Sigmoid colon (tissue), 6 donors: ENCODE measurements at regions not wholly inside any gene's neighbourhood (a gene's known extent, or its start where the extent isn't known, plus 50 kb on each side); places are given as distances from the start of the nearest gene placed in this dataset.

ENCODE experiments used
- DNase-seq: peaks from one replicate; pipeline ENCODE4 v3.0.0-alpha.2; 2019
- H3K27ac ChIP-seq, 4 donors: fragments of 200-600 bp; sonication (generic); one replicate each; pipeline ENCODE4 v1.5.1; 2016 to 2019; ENCODE audit warnings: mild to moderate bottlenecking in 1 of 4
- H3K27me3 ChIP-seq, 3 donors: fragments of 200-600 bp; sonication (generic); one replicate each; pipeline ENCODE4 v1.5.1; 2019; ENCODE audit warnings: mild to moderate bottlenecking in 1 of 3
- H3K36me3 ChIP-seq, 4 donors: fragments of 200-600 bp; sonication (generic); one replicate each; pipeline ENCODE4 v1.5.1; 2016 to 2019
- H3K4me1 ChIP-seq, 4 donors: fragments of 200-600 bp; sonication (generic); one replicate each; pipeline ENCODE4 v1.5.1; 2017 to 2019
- H3K4me3 ChIP-seq, 4 donors: fragments of 200-600 bp; sonication (generic); one replicate each; pipeline ENCODE4 v1.5.1; 2017 to 2019; ENCODE audit warnings: mild to moderate bottlenecking in 2 of 4, moderate library complexity in 1 of 4
- H3K9me3 ChIP-seq, 4 donors: fragments of 200-600 bp in 3 of 4; sonication (generic) in 3 of 4; one replicate each; pipeline versions ENCODE4 v1.5.1 to v1.6.1; 2013 to 2019
- CTCF ChIP-seq, 4 experiments: fragments of 450-650 bp in 3 of 4; fragments of 200-600 bp in 1 of 4; IDR thresholded peaks; one replicate each; pipeline ENCODE4 v1.5.1; 2016 to 2019; ENCODE audit warnings: antibody characterized with exemption in 4 of 4, mild to moderate bottlenecking in 3 of 4, moderate library complexity in 2 of 4
- EP300 ChIP-seq, 4 donors: sonication (generic); formaldehyde crosslinking; IDR thresholded peaks; one replicate each; pipeline ENCODE4 v1.6.1; 2017; ENCODE audit warnings: antibody characterized with exemption in 4 of 4
- POLR2A ChIP-seq, 2 donors: fragments of 450-650 bp; IDR thresholded peaks; one replicate each; pipeline ENCODE4 v1.6.1; 2016; ENCODE audit warnings: antibody characterized with exemption in 2 of 2, mild to moderate bottlenecking in 2 of 2, moderate library complexity in 2 of 2
- POLR2AphosphoS5 ChIP-seq, 4 donors: sonication (generic); formaldehyde crosslinking; IDR thresholded peaks; one replicate each; pipeline ENCODE4 v1.6.1; 2017; ENCODE audit warnings: antibody characterized with exemption in 4 of 4
- WGBS, 2 donors: extraction: QIAGEN DNeasy Blood & Tissue Kit; methylation state at CpG; one replicate each; pipeline ENCODE4 v1.1.7; 2013; 5-methylcytosine and 5-hydroxymethylcytosine counted together
- intact Hi-C: fragments of 100-400 bp; cut with DNase I; formaldehyde crosslinking; loops from one replicate; pipeline ENCODE4 v1.15.1; 2023
- donor health status: healthy with polysubstance abuse.
- donor health status: healthy.

DNA sequence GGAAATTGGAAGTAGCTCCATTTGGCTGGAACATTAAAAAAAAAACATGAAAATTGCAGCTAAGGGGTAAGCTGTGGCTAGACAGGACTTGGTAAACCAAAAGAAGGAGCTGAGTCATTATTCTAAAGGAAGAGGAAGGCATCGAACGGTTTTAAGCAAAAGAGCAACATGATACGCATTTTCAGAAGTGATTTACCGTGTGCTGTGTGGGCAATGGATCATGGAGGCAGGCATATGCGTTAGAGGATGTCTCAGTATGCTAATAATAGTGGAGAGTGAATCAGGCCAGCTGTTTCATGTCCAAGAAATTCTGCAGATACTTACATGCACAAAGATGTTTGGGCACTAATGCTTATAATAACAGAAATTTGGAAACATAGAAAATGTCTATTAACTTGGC, 409.1 kb upstream of the ATP11B start:
- Histone ChIP-seq H3K4me3 (no peak overlapping the region), H3K27me3 (no peaks in the 10 kb centered on the region), H3K4me1 (no peaks in the 10 kb centered on the region), H3K27ac (no peak overlapping the region), H3K9me3 (no peaks in the 10 kb centered on the region), H3K36me3 (no peaks in the 10 kb centered on the region)
- intact Hi-C loops: no loop called here
- TF ChIP-seq CTCF (IDR thresholded peaks at IDR 0.05): no peak
- TF ChIP-seq POLR2A (IDR thresholded peaks at IDR 0.05): no peak
- no peak for TF ChIP-seq EP300 (IDR thresholded peaks at IDR 0.05)
- TF ChIP-seq POLR2AphosphoS5 (IDR thresholded peaks at IDR 0.05): no peak
- WGBS, 2 donors: 42 to 76% methylated on average over 5 of the region's 5 CpGs
- DNase-seq: no peak

GRCh38 chr3:182385356-182385755, 407.9 kb upstream of the ATP11B start:
- intact Hi-C loops: no loop called here
- H3K4me3 ChIP-seq: no peak overlapping the region
- no peaks in the 10 kb centered on the region for H3K27me3 ChIP-seq
- 66 to 80% methylated on average over 2 of the region's 2 CpGs for WGBS, 2 donors
- no peak for TF ChIP-seq POLR2AphosphoS5 (IDR thresholded peaks at IDR 0.05)
- TF ChIP-seq CTCF (IDR thresholded peaks at IDR 0.05): no peak
- no peak for TF ChIP-seq POLR2A (IDR thresholded peaks at IDR 0.05)
- no peak for TF ChIP-seq EP300 (IDR thresholded peaks at IDR 0.05)
- no peaks in the 10 kb centered on the region for H3K36me3 ChIP-seq
- no peaks in the 10 kb centered on the region for H3K4me1 ChIP-seq
- no peak overlapping the region for H3K27ac ChIP-seq
- no peaks in the 10 kb centered on the region for H3K9me3 ChIP-seq
- DNase-seq: no peak

DNA sequence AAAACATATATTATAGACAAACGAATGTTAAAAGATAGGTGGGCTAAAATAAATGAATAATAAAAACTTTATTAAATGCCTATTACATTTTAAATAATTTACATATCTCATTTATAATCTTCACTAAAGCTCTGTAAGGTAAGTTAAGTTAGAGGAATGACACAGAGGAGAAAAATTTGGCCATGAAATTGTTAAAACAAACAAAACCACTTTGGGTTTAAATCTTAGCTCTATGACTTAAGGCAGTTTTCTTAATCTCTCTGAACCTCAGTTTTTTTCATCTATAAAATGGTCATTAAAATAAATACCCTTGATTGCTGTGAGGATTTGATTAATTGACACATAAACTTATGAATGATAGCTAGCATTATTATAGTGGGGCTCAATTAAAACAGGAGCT, 404.8 kb upstream of the ATP11B start:
- H3K9me3 ChIP-seq: no peaks in the 10 kb centered on the region
- intact Hi-C loops: no loop called here
- no peaks in the 10 kb centered on the region for H3K36me3 ChIP-seq
- H3K27ac ChIP-seq: no peak overlapping the region
- DNase-seq: no peak
- 88 to 92% methylated on average over 1 of the region's 1 CpG for WGBS, 2 donors
- no peaks in the 10 kb centered on the region for H3K4me1 ChIP-seq
- H3K27me3 ChIP-seq: no peaks in the 10 kb centered on the region
- TF ChIP-seq EP300 (IDR thresholded peaks at IDR 0.05): no peak
- no peak for TF ChIP-seq CTCF (IDR thresholded peaks at IDR 0.05)
- TF ChIP-seq POLR2A (IDR thresholded peaks at IDR 0.05): no peak
- TF ChIP-seq POLR2AphosphoS5 (IDR thresholded peaks at IDR 0.05): no peak
- no peak overlapping the region for H3K4me3 ChIP-seq

DNA sequence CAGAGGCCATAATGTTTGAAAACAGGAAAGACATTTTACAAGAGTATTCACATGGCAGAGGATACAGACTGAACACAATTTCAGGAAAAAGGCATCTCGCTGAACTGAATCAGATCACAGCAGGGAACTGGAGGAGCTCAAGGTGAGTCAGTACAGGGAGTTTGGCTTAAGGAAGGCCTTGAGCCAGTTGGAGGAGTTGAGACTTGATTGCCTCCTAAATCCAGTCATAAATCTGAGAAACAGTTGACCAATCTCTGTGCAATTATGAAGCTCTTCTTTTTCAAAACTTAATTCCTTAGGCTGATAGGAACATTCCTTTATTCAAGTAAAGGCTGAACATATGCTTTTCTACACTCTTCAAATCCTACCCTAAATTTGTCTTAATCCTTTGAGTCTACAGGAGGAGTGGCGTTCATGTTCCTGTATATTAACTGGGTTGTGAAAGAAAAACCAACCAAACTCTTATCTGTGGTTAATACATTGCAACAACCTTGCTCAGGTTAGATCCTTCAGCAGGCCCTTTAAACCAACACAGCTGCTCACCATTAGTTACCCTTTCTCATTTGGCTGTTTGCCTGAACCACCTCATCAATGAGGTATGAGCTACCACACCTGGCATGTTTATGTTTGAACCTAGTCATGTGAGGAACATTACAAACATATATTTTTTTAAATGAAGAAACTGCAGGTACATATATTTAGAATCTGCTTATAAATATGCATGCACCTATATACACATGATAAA, 404.1 kb upstream of the ATP11B start:
- H3K4me3 ChIP-seq: no peak overlapping the region
- no peaks in the 10 kb centered on the region for H3K4me1 ChIP-seq
- no peaks in the 10 kb centered on the region for H3K36me3 ChIP-seq
- no peaks in the 10 kb centered on the region for H3K27me3 ChIP-seq
- no peak for DNase-seq
- no peaks in the 10 kb centered on the region for H3K9me3 ChIP-seq
- intact Hi-C loops: no loop called here
- H3K27ac ChIP-seq: no peak overlapping the region
- TF ChIP-seq EP300 (IDR thresholded peaks at IDR 0.05): no peak
- no peak for TF ChIP-seq CTCF (IDR thresholded peaks at IDR 0.05)
- no peak for TF ChIP-seq POLR2AphosphoS5 (IDR thresholded peaks at IDR 0.05)
- TF ChIP-seq POLR2A (IDR thresholded peaks at IDR 0.05): no peak
- WGBS, 2 donors: 88 to 91% methylated on average over 2 of the region's 2 CpGs

DNA sequence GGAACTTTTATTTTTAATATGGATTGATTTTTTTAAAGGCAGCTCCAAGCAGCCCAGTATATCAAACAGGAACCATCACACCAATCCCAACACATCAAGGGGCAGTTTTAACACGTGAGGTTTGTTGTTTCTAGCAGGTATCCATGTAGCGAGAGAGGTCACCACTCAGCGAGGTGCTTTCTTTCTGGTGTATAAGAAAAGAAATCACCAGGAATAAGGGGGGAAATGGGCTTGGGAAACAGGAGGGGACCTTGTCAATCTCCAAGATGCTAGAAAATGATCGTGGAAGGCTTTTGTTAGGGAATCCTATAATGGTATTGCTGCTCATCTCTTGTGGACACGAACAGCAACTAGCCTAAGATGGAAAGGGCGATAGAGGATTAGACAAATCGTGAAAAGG, 402.9 kb upstream of the ATP11B start:
- intact Hi-C loops: no loop called here
- Histone ChIP-seq H3K9me3 (no peaks in the 10 kb centered on the region), H3K27me3 (no peaks in the 10 kb centered on the region), H3K27ac (no peak overlapping the region), H3K36me3 (no peaks in the 10 kb centered on the region), H3K4me1 (no peaks in the 10 kb centered on the region), H3K4me3 (no peak overlapping the region)
- no peak for DNase-seq
- 85 to 89% methylated on average over 7 of the region's 7 CpGs for WGBS, 2 donors
- TF ChIP-seq EP300 (IDR thresholded peaks at IDR 0.05): no peak
- TF ChIP-seq POLR2A (IDR thresholded peaks at IDR 0.05): no peak
- TF ChIP-seq POLR2AphosphoS5 (IDR thresholded peaks at IDR 0.05): no peak
- no peak for TF ChIP-seq CTCF (IDR thresholded peaks at IDR 0.05)
